ENCODE measurements at regions not wholly inside any gene's neighbourhood (a gene's known extent, or its start where the extent isn't known, plus 50 kb on each side); places are given as distances from the start of the nearest gene placed in this dataset.
"Not testable (repeated sequence)": the region's sequence is repeated elsewhere in the genome, so short reads cannot be mapped to it uniquely, and the experiment has no call there.

DNA sequence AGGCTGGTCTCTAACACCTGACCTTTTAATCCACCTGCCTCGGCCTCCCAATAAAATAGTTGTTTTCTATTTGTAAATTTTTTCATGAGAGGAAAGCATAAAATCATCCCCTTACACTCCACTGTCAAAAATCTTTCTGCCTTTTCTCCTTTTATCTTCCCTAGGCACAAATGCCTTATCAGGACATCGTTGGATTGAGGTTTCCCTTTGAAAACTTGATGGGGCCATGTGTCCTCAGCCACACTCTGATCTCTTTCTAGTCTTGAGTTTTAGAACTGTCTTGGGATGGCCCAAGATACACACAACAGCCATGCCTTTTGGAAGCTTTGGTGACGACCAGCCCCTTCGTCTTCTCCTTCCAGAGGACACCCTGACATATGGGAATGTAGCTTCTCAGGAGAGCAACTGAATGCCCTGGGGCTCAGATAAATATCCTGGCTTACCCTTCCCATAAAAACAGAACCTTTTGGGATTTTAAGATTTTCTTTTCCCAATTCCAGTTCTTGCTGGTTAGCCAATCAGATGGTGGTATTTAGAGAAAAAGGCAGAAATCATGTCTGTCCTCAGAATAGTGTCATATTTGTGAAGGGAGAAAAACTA lies 112.4 kb downstream of the ZNF429 start:
- POLR2A ChIA-PET, result no interaction called here
- H3K9me3 ChIP-seq (ENCODE audit: control insufficient read depth, insufficient read depth, low read depth, low read length), result no peaks in the 10 kb centered on the region
- TF ChIP-seq, protein P1, sequence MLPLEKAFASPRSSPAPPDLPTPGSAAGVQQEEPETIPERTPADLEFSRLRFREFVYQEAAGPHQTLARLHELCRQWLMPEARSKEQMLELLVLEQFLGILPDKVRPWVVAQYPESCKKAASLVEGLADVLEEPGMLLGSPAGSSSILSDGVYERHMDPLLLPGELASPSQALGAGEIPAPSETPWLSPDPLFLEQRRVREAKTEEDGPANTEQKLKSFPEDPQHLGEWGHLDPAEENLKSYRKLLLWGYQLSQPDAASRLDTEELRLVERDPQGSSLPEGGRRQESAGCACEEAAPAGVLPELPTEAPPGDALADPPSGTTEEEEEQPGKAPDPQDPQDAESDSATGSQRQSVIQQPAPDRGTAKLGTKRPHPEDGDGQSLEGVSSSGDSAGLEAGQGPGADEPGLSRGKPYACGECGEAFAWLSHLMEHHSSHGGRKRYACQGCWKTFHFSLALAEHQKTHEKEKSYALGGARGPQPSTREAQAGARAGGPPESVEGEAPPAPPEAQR (tag by site-specific recombination; IDR thresholded peaks at IDR 0.05), result no peak
- TF ChIP-seq ZNF610 (tag by site-specific recombination; IDR thresholded peaks at IDR 0.05; ENCODE audit: borderline replicate concordance), result no peak
- CTCF ChIA-PET, result no interaction called here
- H3K4me1 ChIP-seq (ENCODE audit: control insufficient read depth, insufficient read depth, low read length), result no peaks in the 10 kb centered on the region
- H3K36me3 ChIP-seq (ENCODE audit: control insufficient read depth in 2 of 2, insufficient read depth in 1 of 2, low read length in 2 of 2), result no peaks in the 10 kb centered on the region
- no peak overlapping the region for H3K27ac ChIP-seq (ENCODE audit: extremely low read depth, low read depth, low read length)
- H3K4me3 ChIP-seq (ENCODE audit: low read depth, low read length), result no peak overlapping the region

DNA sequence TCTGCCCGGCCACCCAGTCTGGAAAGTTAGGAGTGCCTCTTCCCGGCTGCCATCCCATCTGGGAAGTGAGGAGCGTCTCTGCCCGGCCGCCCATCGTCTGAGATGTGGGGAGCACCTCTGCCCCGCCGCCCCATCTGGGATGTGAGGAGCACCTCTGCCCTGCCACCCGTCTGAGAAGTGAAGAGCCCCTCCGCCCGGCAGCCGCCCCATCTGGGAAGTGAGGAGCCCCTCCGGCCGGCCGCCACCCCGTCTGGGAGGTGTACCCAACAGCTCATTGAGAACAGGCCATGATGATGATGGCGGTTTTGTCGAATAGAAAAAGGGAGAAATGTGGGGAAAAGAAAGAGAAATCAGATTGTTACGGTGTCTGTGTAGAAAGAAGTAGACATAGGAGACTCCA lies 109.4 kb downstream of the ZNF429 start:
- POLR2A ChIA-PET; H3K4me3 ChIP-seq (ENCODE audit: low read depth, low read length); H3K27ac ChIP-seq (ENCODE audit: extremely low read depth, low read depth, low read length); H3K4me1 ChIP-seq (ENCODE audit: control insufficient read depth, insufficient read depth, low read length); H3K36me3 ChIP-seq (ENCODE audit: control insufficient read depth in 2 of 2, insufficient read depth in 1 of 2, low read length in 2 of 2); H3K9me3 ChIP-seq (ENCODE audit: control insufficient read depth, insufficient read depth, low read depth, low read length); CTCF ChIA-PET: not testable (repeated sequence)

DNA sequence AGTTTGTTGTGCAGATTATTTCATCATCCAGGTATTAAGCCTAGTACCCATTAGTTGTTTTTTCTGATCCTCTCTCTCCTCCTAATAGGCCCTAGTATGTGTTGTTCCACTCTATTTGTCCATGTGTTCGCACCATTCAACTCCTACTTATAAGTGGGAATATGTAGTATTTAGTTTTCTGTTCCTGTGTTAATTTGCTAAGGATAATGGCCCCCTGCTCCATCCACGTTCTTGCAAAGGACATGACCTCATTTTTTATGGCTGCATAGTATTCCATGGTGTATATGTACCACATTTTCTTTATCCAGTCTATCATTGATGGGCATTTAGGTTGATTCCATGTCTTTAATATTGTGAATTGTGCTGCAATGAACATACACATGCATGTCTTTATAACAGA lies 107.8 kb downstream of the ZNF429 start:
- H3K36me3 ChIP-seq (ENCODE audit: control insufficient read depth in 2 of 2, insufficient read depth in 1 of 2, low read length in 2 of 2); H3K4me3 ChIP-seq (ENCODE audit: low read depth, low read length); H3K9me3 ChIP-seq (ENCODE audit: control insufficient read depth, insufficient read depth, low read depth, low read length); POLR2A ChIA-PET; H3K27ac ChIP-seq (ENCODE audit: extremely low read depth, low read depth, low read length); CTCF ChIA-PET; H3K4me1 ChIP-seq (ENCODE audit: control insufficient read depth, insufficient read depth, low read length): not testable (repeated sequence)

DNA sequence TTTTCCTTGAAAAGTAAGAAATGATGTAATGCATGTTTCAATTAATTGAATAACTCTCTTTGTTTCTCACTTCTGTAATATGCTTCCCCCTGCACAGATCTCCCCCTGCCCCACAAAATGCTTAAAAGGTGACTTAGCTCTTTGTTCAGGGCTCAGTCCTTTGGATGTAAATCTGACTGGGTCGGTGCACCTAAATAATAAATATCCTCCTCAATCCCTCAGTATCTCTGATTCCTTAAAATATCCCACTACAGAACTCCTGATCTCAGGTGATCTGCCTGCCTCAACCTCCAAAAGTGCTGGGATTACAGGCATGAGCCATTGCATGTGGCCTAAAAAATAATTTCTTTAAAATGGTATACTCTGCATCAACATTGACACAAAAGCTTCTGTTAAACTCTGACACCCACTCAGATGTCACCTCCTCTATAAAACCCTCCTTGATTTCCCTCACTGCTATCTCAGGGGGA lies 107.0 kb downstream of the ZNF429 start:
- no peaks in the 10 kb centered on the region for H3K36me3 ChIP-seq (ENCODE audit: control insufficient read depth in 2 of 2, insufficient read depth in 1 of 2, low read length in 2 of 2)
- no peaks in the 10 kb centered on the region for H3K9me3 ChIP-seq (ENCODE audit: control insufficient read depth, insufficient read depth, low read depth, low read length)
- TF ChIP-seq HIC1 (tag by site-specific recombination; IDR thresholded peaks at IDR 0.05), result no peak
- no peak for TF ChIP-seq ZNF530 (tag by site-specific recombination; IDR thresholded peaks at IDR 0.05; ENCODE audit: low read depth)
- no peak for TF ChIP-seq ZNF292 (tag by site-specific recombination; IDR thresholded peaks at IDR 0.05; ENCODE audit: borderline replicate concordance, low read depth)
- no peak for TF ChIP-seq ZNF776 (tag by site-specific recombination; IDR thresholded peaks at IDR 0.05; ENCODE audit: borderline replicate concordance)
- TF ChIP-seq TCF7L2 (IDR thresholded peaks at IDR 0.05; ENCODE audit: borderline replicate concordance, low read depth, low read length), result no peak
- TF ChIP-seq YY1 (tag by site-specific recombination; IDR thresholded peaks at IDR 0.05), result no peak
- TF ChIP-seq ZNF792 (tag by site-specific recombination; IDR thresholded peaks at IDR 0.05), result no peak
- no peak for TF ChIP-seq ZNF76 (tag by site-specific recombination; IDR thresholded peaks at IDR 0.05; ENCODE audit: borderline replicate concordance, low read depth)
- TF ChIP-seq ZNF302 (tag by site-specific recombination; IDR thresholded peaks at IDR 0.05; ENCODE audit: low read depth), result no peak
- no peak for TF ChIP-seq SALL2 (tag by site-specific recombination; IDR thresholded peaks at IDR 0.05; ENCODE audit: borderline replicate concordance)
- TF ChIP-seq ZNF16 (tag by site-specific recombination; IDR thresholded peaks at IDR 0.05; ENCODE audit: low read depth), result no peak
- no peak for TF ChIP-seq ZNF843 (tag by site-specific recombination; IDR thresholded peaks at IDR 0.05)
- TF ChIP-seq ZNF510 (tag by site-specific recombination; IDR thresholded peaks at IDR 0.05; ENCODE audit: insufficient replicate concordance), result no peak
- no peak for TF ChIP-seq ZNF391 (tag by site-specific recombination; IDR thresholded peaks at IDR 0.05; ENCODE audit: borderline replicate concordance, low read depth)
- TF ChIP-seq, protein P2, sequence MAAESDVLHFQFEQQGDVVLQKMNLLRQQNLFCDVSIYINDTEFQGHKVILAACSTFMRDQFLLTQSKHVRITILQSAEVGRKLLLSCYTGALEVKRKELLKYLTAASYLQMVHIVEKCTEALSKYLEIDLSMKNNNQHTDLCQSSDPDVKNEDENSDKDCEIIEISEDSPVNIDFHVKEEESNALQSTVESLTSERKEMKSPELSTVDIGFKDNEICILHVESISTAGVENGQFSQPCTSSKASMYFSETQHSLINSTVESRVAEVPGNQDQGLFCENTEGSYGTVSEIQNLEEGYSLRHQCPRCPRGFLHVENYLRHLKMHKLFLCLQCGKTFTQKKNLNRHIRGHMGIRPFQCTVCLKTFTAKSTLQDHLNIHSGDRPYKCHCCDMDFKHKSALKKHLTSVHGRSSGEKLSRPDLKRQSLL (tag by site-specific recombination; IDR thresholded peaks at IDR 0.05), result no peak
- no peak for TF ChIP-seq ZBTB1 (tag by site-specific recombination; IDR thresholded peaks at IDR 0.05)
- CTCF ChIA-PET, result no interaction called here
- H3K27ac ChIP-seq (ENCODE audit: extremely low read depth, low read depth, low read length), result no peak overlapping the region
- no peaks in the 10 kb centered on the region for H3K4me1 ChIP-seq (ENCODE audit: control insufficient read depth, insufficient read depth, low read length)
- POLR2A ChIA-PET, result no interaction called here
- no peak overlapping the region for H3K4me3 ChIP-seq (ENCODE audit: low read depth, low read length)
